CD4-positive, alpha-beta T cell (primary cell): ENCODE measurements at regions not wholly inside any gene's neighbourhood (a gene's known extent, or its start where the extent isn't known, plus 50 kb on each side); places are given as distances from the start of the nearest gene placed in this dataset.

Source experiments
- ATAC-seq: fragments of 200-7000 bp; cut with Tn5 transposase; one replicate; pipeline ENCODE4 v1.10.0; 2022; ENCODE audit warnings: mild to moderate bottlenecking; ENCODE audit not compliant: poor library complexity
- CTCF ChIA-PET: fragments of 350-600 bp; sonication (Branson Sonifier 250); formaldehyde crosslinking; loops from one replicate; lab custom pipeline; 2021; ENCODE audit warnings: antibody characterized with exemption, inconsistent platforms; lab: Charles Lee
- POLR2A ChIA-PET: fragments of 350-600 bp; sonication (Branson Sonifier 250); formaldehyde crosslinking; loops from one replicate; lab custom pipeline; 2021; ENCODE audit warnings: antibody characterized with exemption, inconsistent platforms; lab: Charles Lee
- DNase-seq, 14 experiments: peaks; one replicate each; pipeline ENCODE4 v3.0.0-alpha.2; 2013 to 2020; ENCODE audit warnings: mixed read lengths in 2 of 14
- H3K27ac ChIP-seq, 2 donors: one replicate each; pipeline versions ENCODE4 v1.5.1 to v1.7.0; 2013; ENCODE audit warnings: low read length in 2 of 2, low read depth in 1 of 2, mild to moderate bottlenecking in 1 of 2
- H3K27me3 ChIP-seq, 2 experiments: 1 replicate in 1 of 2; 2 replicates in 1 of 2; pipeline versions ENCODE4 v1.6.1 to v1.7.0; 2013; ENCODE audit warnings: low read length in 2 of 2, control low read depth in 1 of 2, mild to moderate bottlenecking in 1 of 2, moderate library complexity in 1 of 2; ENCODE audit not compliant: insufficient read depth in 2 of 2, control insufficient read depth in 1 of 2
- H3K36me3 ChIP-seq: one replicate; pipeline ENCODE4 v1.6.1; 2013; ENCODE audit warnings: low read length, control low read depth; ENCODE audit not compliant: insufficient read depth
- H3K4me1 ChIP-seq: one replicate; pipeline ENCODE4 v1.6.1; 2013; ENCODE audit warnings: low read length, control low read depth; ENCODE audit not compliant: insufficient read depth
- H3K4me3 ChIP-seq: one replicate; pipeline ENCODE4 v1.5.1; 2013; ENCODE audit warnings: mild to moderate bottlenecking, low read length, moderate library complexity
- H3K9me3 ChIP-seq, 2 experiments: 1 replicate in 1 of 2; 2 replicates in 1 of 2; pipeline versions ENCODE4 v1.6.1 to v1.7.0; 2013; ENCODE audit warnings: low read length in 2 of 2, mild to moderate bottlenecking in 2 of 2, control low read depth in 1 of 2, moderate library complexity in 1 of 2; ENCODE audit not compliant: control insufficient read depth in 1 of 2, insufficient read depth in 1 of 2
- H3K27ac Mint-ChIP-seq: one replicate; pipeline ENCODE4 v1.8.0; 2020; ENCODE audit warnings: mixed read lengths
- H3K27me3 Mint-ChIP-seq: one replicate; pipeline ENCODE4 v1.8.0; 2021; ENCODE audit warnings: mixed read lengths
- H3K36me3 Mint-ChIP-seq: one replicate; pipeline ENCODE4 v1.8.0; 2021; ENCODE audit warnings: low read depth, mixed read lengths
- H3K4me1 Mint-ChIP-seq: one replicate; pipeline ENCODE4 v1.8.0; 2021; ENCODE audit warnings: low read depth, mixed read lengths
- H3K4me3 Mint-ChIP-seq: one replicate; pipeline ENCODE4 v1.8.0; 2020; ENCODE audit warnings: mild to moderate bottlenecking, mixed read lengths
- H3K9me3 Mint-ChIP-seq: one replicate; pipeline ENCODE4 v1.8.0; 2020; ENCODE audit warnings: mixed read lengths
- intact Hi-C, 2 experiments: fragments of 100-400 bp; cut with DNase I in 1 of 2; cut with micrococcal nuclease in 1 of 2; formaldehyde crosslinking; loops; one replicate each; pipeline versions ENCODE4 v1.15.1 to v1.9.0; 2023 to 2025; cut with DNase I, micrococcal nuclease
- TF ChIP-seq, protein P1 (sequence below): fragments of 200-600 bp; IDR thresholded peaks from one replicate; pipeline ENCODE4 v1.8.0; 2022; ENCODE audit warnings: antibody characterized with exemption, mild to moderate bottlenecking

DNA sequence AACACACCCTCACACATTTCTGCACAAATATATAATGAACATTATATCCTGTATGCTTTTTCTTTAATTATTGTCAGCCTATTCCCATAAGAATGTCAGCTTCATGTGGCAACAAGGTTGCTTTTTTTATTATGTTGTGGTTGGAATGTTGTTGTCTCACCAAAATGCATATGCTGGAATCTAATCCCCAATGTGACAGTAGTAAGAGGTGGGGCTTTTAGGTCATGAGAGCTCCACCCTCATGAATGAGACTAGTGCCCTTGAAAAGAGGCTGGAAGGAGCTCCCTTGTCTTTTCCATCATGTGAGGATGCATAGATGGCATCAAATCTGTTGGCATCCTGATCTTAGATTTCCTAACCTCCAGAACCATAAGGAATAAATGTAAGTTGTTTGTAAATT is 131.3 kb upstream of the IRX6 start:
- no peaks in the 10 kb centered on the region for H3K9me3 Mint-ChIP-seq
- H3K4me1 Mint-ChIP-seq: no peaks in the 10 kb centered on the region
- Histone ChIP-seq H3K4me1 (no peaks in the 10 kb centered on the region), H3K4me3 (no peak overlapping the region), H3K36me3 (no peaks in the 10 kb centered on the region), H3K27ac (no peak overlapping the region), H3K9me3 (no peaks in the 10 kb centered on the region), H3K27me3 (no peaks in the 10 kb centered on the region)
- ATAC-seq: no peak
- no peak overlapping the region for H3K27ac Mint-ChIP-seq
- TF ChIP-seq, protein P1, sequence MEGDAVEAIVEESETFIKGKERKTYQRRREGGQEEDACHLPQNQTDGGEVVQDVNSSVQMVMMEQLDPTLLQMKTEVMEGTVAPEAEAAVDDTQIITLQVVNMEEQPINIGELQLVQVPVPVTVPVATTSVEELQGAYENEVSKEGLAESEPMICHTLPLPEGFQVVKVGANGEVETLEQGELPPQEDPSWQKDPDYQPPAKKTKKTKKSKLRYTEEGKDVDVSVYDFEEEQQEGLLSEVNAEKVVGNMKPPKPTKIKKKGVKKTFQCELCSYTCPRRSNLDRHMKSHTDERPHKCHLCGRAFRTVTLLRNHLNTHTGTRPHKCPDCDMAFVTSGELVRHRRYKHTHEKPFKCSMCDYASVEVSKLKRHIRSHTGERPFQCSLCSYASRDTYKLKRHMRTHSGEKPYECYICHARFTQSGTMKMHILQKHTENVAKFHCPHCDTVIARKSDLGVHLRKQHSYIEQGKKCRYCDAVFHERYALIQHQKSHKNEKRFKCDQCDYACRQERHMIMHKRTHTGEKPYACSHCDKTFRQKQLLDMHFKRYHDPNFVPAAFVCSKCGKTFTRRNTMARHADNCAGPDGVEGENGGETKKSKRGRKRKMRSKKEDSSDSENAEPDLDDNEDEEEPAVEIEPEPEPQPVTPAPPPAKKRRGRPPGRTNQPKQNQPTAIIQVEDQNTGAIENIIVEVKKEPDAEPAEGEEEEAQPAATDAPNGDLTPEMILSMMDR: no peak
- peaks cover 41% of the 10 kb centered on the region for H3K27me3 Mint-ChIP-seq
- ChIA-PET POLR2A (no interaction called here), CTCF (no interaction called here)
- H3K36me3 Mint-ChIP-seq: no peaks in the 10 kb centered on the region
- intact Hi-C loops: no loop called here
- no peak for DNase-seq
- no peak overlapping the region for H3K4me3 Mint-ChIP-seq

GRCh38 chr16:55203570-55203969 is 120.4 kb upstream of the IRX6 start:
- Mint-ChIP-seq H3K27ac (no peak overlapping the region), H3K27me3 (peaks cover 12% of the 10 kb centered on the region), H3K36me3 (no peaks in the 10 kb centered on the region), H3K9me3 (peaks cover 3% of the 10 kb centered on the region), H3K4me3 (no peak overlapping the region), H3K4me1 (no peaks in the 10 kb centered on the region)
- ChIA-PET CTCF (no interaction called here), POLR2A (no interaction called here)
- Histone ChIP-seq H3K27me3 (no peaks in the 10 kb centered on the region), H3K27ac (no peak overlapping the region), H3K36me3 (no peaks in the 10 kb centered on the region), H3K9me3 (no peaks in the 10 kb centered on the region), H3K4me1 (no peaks in the 10 kb centered on the region), H3K4me3 (no peak overlapping the region)
- ATAC-seq: no peak
- DNase-seq: no peak
- intact Hi-C loops: no loop called here
- TF ChIP-seq, protein P1: no peak

- Mint-ChIP-seq H3K36me3 (no peaks in the 10 kb centered on the region), H3K27me3 (peaks cover 12% of the 10 kb centered on the region), H3K4me3 (no peak overlapping the region), H3K4me1 (no peaks in the 10 kb centered on the region), H3K9me3 (no peaks in the 10 kb centered on the region), H3K27ac (no peak overlapping the region)
- no peaks in the 10 kb centered on the region for H3K9me3 ChIP-seq
- H3K27ac ChIP-seq: no peak overlapping the region
- H3K4me3 ChIP-seq: no peak overlapping the region
- H3K27me3 ChIP-seq: no peaks in the 10 kb centered on the region
- ChIA-PET POLR2A (no interaction called here), CTCF (no interaction called here)
- TF ChIP-seq, protein P1: no peak
- H3K4me1 ChIP-seq: no peaks in the 10 kb centered on the region
- no peak for DNase-seq
- no peak for ATAC-seq
- intact Hi-C loops: no loop called here
- H3K36me3 ChIP-seq: no peaks in the 10 kb centered on the region
Observed at GRCh38 chr16:55204069-55204468, 119.9 kb upstream of the IRX6 start.
